Activated CD4-positive, alpha-beta T cell treated with anti-CD3 and anti-CD28 coated beads, Interleukin-2, Interleukin-4, amounts not matched to agents 100 ng/mL and 50 ng/mL, durations not matched to agents 16 hours and 8 hours (primary cell): ENCODE measurements at regions not wholly inside any gene's neighbourhood (a gene's known extent, or its start where the extent isn't known, plus 50 kb on each side); places are given as distances from the start of the nearest gene placed in this dataset.

Experiments used
- DNase-seq: peaks from one replicate; pipeline ENCODE4 v3.0.0-alpha.2; 2020; ENCODE audit warnings: low spot score

- no peak for DNase-seq
Measured at GRCh38 chr11:106333678-106334077, 256.2 kb downstream of the AASDHPPT start.

- DNase-seq, result no peak
Measured at GRCh38 chr11:106344394-106344793, 266.9 kb downstream of the AASDHPPT start.

GRCh38 chr11:106344966-106345365 lies 267.5 kb downstream of the AASDHPPT start:
- no peak for DNase-seq

GRCh38 chr11:106353031-106353430 lies 275.6 kb downstream of the AASDHPPT start:
- no peak for DNase-seq

GRCh38 chr11:106369224-106369623 lies 291.8 kb downstream of the AASDHPPT start:
- DNase-seq, result no peak

GRCh38 chr11:106378513-106379179 lies 301.2 kb downstream of the AASDHPPT start:
- no peak for DNase-seq

GRCh38 chr11:106379265-106379664 lies 301.8 kb downstream of the AASDHPPT start:
- no peak for DNase-seq

GRCh38 chr11:106379712-106380111 lies 302.2 kb downstream of the AASDHPPT start:
- DNase-seq, result no peak

GRCh38 chr11:106381895-106382294 lies 304.4 kb downstream of the AASDHPPT start:
- DNase-seq, result no peak

GRCh38 chr11:106384429-106384828 lies 307.0 kb downstream of the AASDHPPT start:
- no peak for DNase-seq

GRCh38 chr11:106386519-106386918 lies 309.1 kb downstream of the AASDHPPT start:
- DNase-seq, result no peak

GRCh38 chr11:106389101-106389500 lies 311.6 kb downstream of the AASDHPPT start:
- no peak for DNase-seq

- no peak for DNase-seq
Measured at GRCh38 chr11:106390078-106390477, 312.6 kb downstream of the AASDHPPT start.

GRCh38 chr11:106391771-106392420 lies 314.4 kb downstream of the AASDHPPT start:
- no peak for DNase-seq

GRCh38 chr11:106395716-106396349 lies 318.4 kb downstream of the AASDHPPT start:
- no peak for DNase-seq

- DNase-seq, result no peak
Measured at GRCh38 chr11:106397787-106398501, 320.5 kb downstream of the AASDHPPT start.

- DNase-seq, result no peak
Measured at GRCh38 chr11:106398502-106399075, 321.1 kb downstream of the AASDHPPT start.

- no peak for DNase-seq
Measured at GRCh38 chr11:106399076-106399511, 321.6 kb downstream of the AASDHPPT start.

GRCh38 chr11:106399624-106400023 lies 322.2 kb downstream of the AASDHPPT start:
- no peak for DNase-seq

- no peak for DNase-seq
Measured at GRCh38 chr11:106400949-106401570, 323.6 kb downstream of the AASDHPPT start.

GRCh38 chr11:106403751-106404150 lies 326.3 kb downstream of the AASDHPPT start:
- no peak for DNase-seq

GRCh38 chr11:106409222-106409621 lies 331.8 kb downstream of the AASDHPPT start:
- DNase-seq, result no peak
